HG02885 (cell line): ENCODE measurements at regions not wholly inside any gene's neighbourhood (a gene's known extent, or its start where the extent isn't known, plus 50 kb on each side); places are given as distances from the start of the nearest gene placed in this dataset.

ENCODE experiments used
- ATAC-seq: cut with Tn5 transposase; IDR thresholded peaks from one replicate; pipeline ENCODE4 v1.9.1; 2021; ENCODE audit warnings: mild to moderate bottlenecking; ENCODE audit not compliant: unreplicated experiment, poor library complexity

GRCh38 chr1:58888833-58889232 lies 105.0 kb upstream of the JUN start:
- ATAC-seq: no peak

- ATAC-seq: no peak
Observed at GRCh38 chr1:58890113-58890512, 106.3 kb upstream of the JUN start.

- no peak for ATAC-seq
Observed at GRCh38 chr1:58890609-58891008, 106.8 kb upstream of the JUN start.

- ATAC-seq: no peak
Observed at GRCh38 chr1:58891347-58891746, 107.5 kb upstream of the JUN start.

- no peak for ATAC-seq
Observed at GRCh38 chr1:58893257-58893869, 109.5 kb upstream of the JUN start.

GRCh38 chr1:58895082-58895481 lies 111.2 kb upstream of the JUN start:
- no peak for ATAC-seq

GRCh38 chr1:58895559-58896145 lies 111.8 kb upstream of the JUN start:
- no peak for ATAC-seq

- ATAC-seq: no peak
Observed at GRCh38 chr1:58896246-58897183, 112.7 kb upstream of the JUN start.

- no peak for ATAC-seq
Observed at GRCh38 chr1:58898739-58899586, 115.1 kb upstream of the JUN start.

GRCh38 chr1:58899587-58900271 lies 115.9 kb upstream of the JUN start:
- no peak for ATAC-seq

GRCh38 chr1:58900396-58900795 lies 116.5 kb upstream of the JUN start:
- ATAC-seq: no peak

- no peak for ATAC-seq
Observed at GRCh38 chr1:58901008-58901407, 117.2 kb upstream of the JUN start.

- ATAC-seq: no peak
Observed at GRCh38 chr1:58902830-58903513, 119.1 kb upstream of the JUN start.

GRCh38 chr1:58903514-58904298 lies 119.9 kb upstream of the JUN start:
- ATAC-seq: peak; percentile 89

- no peak for ATAC-seq
Observed at GRCh38 chr1:58904299-58905125, 120.7 kb upstream of the JUN start.

- no peak for ATAC-seq
Observed at GRCh38 chr1:58905126-58905490, 121.3 kb upstream of the JUN start.

- ATAC-seq: no peak
Observed at GRCh38 chr1:58905628-58906221, 121.9 kb upstream of the JUN start.
